Fibroblast of the conjunctiva (primary cell): ENCODE measurements at regions not wholly inside any gene's neighbourhood (a gene's known extent, or its start where the extent isn't known, plus 50 kb on each side); places are given as distances from the start of the nearest gene placed in this dataset.

Experiments
- DNase-seq: peaks from one replicate; pipeline ENCODE4 v3.0.0-alpha.2; 2010; ENCODE audit warnings: low read depth

GRCh38 chr16:48435906-48436305 lies 50.7 kb upstream of the SIAH1 start:
- DNase-seq, result no peak

- no peak for DNase-seq
Measured at GRCh38 chr16:48435318-48435680, 50.1 kb upstream of the SIAH1 start.
